DND-41 (cell line): ENCODE measurements at regions not wholly inside any gene's neighbourhood (a gene's known extent, or its start where the extent isn't known, plus 50 kb on each side); places are given as distances from the start of the nearest gene placed in this dataset.

Source experiments
- CTCF ChIP-seq: IDR thresholded peaks from 2 replicates; pipeline ENCODE4 v1.5.1; 2012; ENCODE audit warnings: borderline replicate concordance, low read length, moderate library complexity, mild to moderate bottlenecking; ENCODE audit not compliant: poor library complexity, severe bottlenecking; ENCODE audit errors: extremely low read depth
- EZH2 ChIP-seq: IDR thresholded peaks from 3 replicates; pipeline ENCODE4 v1.6.1; 2012; ENCODE audit warnings: borderline replicate concordance, low read depth, mild to moderate bottlenecking, moderate library complexity, low read length, inconsistent platforms; ENCODE audit not compliant: severe bottlenecking

GRCh38 chr2:145861940-145862339 is 1342.0 kb upstream of the ZEB2 start:
- TF ChIP-seq CTCF: no peak
- TF ChIP-seq EZH2: no peak
